Breast epithelium (tissue), 3 donors: ENCODE measurements at regions not wholly inside any gene's neighbourhood (a gene's known extent, or its start where the extent isn't known, plus 50 kb on each side); places are given as distances from the start of the nearest gene placed in this dataset.
"Not testable (repeated sequence)": the region's sequence is repeated elsewhere in the genome, so short reads cannot be mapped to it uniquely, and the experiment has no call there.

Source experiments
- POLR2A ChIP-seq: fragments of 450-650 bp; IDR thresholded peaks from one replicate; pipeline ENCODE4 v1.6.1; 2016; ENCODE audit warnings: antibody characterized with exemption, mild to moderate bottlenecking, moderate library complexity
- POLR2AphosphoS5 ChIP-seq, 3 donors: sonication (generic); formaldehyde crosslinking; IDR thresholded peaks; one replicate each; pipeline ENCODE4 v1.6.1; 2017; ENCODE audit warnings: antibody characterized with exemption in 3 of 3
- TF ChIP-seq, protein P1 (sequence below), 3 donors: fragments of 450-650 bp; IDR thresholded peaks; one replicate each; pipeline ENCODE4 v1.5.1; 2016 to 2017; ENCODE audit warnings: antibody characterized with exemption in 3 of 3, mild to moderate bottlenecking in 3 of 3, moderate library complexity in 3 of 3

DNA sequence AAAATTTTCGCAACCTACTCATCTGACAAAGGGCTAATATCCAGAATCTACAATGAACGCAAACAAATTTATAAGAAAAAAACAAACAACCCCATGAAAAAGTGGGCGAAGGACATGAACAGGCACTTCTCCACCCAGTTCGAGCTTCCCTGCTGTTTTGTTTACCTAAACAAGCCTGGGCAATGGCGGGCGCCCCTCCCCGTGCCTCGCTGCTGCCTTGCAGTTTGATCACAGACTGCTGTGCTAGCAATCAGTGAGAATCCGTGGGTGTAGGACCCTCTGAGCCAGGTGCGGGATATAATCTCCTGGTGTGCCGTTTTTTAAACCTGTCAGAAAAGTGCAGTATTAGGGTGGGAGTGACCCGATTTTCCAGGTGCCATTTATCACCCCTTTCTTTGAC is 111.4 kb upstream of the UBQLN2 start:
- TF ChIP-seq, protein P1, sequence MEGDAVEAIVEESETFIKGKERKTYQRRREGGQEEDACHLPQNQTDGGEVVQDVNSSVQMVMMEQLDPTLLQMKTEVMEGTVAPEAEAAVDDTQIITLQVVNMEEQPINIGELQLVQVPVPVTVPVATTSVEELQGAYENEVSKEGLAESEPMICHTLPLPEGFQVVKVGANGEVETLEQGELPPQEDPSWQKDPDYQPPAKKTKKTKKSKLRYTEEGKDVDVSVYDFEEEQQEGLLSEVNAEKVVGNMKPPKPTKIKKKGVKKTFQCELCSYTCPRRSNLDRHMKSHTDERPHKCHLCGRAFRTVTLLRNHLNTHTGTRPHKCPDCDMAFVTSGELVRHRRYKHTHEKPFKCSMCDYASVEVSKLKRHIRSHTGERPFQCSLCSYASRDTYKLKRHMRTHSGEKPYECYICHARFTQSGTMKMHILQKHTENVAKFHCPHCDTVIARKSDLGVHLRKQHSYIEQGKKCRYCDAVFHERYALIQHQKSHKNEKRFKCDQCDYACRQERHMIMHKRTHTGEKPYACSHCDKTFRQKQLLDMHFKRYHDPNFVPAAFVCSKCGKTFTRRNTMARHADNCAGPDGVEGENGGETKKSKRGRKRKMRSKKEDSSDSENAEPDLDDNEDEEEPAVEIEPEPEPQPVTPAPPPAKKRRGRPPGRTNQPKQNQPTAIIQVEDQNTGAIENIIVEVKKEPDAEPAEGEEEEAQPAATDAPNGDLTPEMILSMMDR (IDR thresholded peaks at IDR 0.05) = not testable (repeated sequence)
- not testable (repeated sequence) for TF ChIP-seq POLR2AphosphoS5 (IDR thresholded peaks at IDR 0.05); POLR2A
